ENCODE measurements at regions not wholly inside any gene's neighbourhood (a gene's known extent, or its start where the extent isn't known, plus 50 kb on each side); places are given as distances from the start of the nearest gene placed in this dataset.

GRCh38 chr5:111667128-111667736 lies 89.8 kb downstream of the NREP start:
- Histone ChIP-seq H3K27me3 (ENCODE audit: control insufficient read depth in 1 of 2, insufficient read depth in 2 of 2, low read length in 2 of 2) (peaks cover 0 to 5% of the 10 kb centered on the region in 2 experiments; a peak in 1 of 5 replicates), H2AFZ (ENCODE audit: low read length) (no peak overlapping the region), H3K4me1 (ENCODE audit: insufficient read depth, low read length) (no peaks in the 10 kb centered on the region), H3K79me2 (ENCODE audit: insufficient read depth, low read length) (no peaks in the 10 kb centered on the region), H3K36me3 (replicated peaks in 1 of 2; ENCODE audit: control insufficient read depth in 1 of 2, insufficient read depth in 2 of 2, low read length in 2 of 2) (no peaks in the 10 kb centered on the region), H3K4me2 (ENCODE audit: low read depth, low read length) (no peak overlapping the region), H3K9me3 (ENCODE audit: low read length) (no peaks in the 10 kb centered on the region), H3K9ac (ENCODE audit: insufficient read depth, low read depth, low read length) (no peak overlapping the region), H3K4me3 (replicated peaks in 1 of 3; ENCODE audit: insufficient read depth in 1 of 3, low read depth in 2 of 3, low read length in 3 of 3) (no peak overlapping the region), H3K27ac (ENCODE audit: extremely low read length, insufficient read depth, low read length) (no peak overlapping the region), H4K20me1 (ENCODE audit: insufficient read depth, low read length) (no peaks in the 10 kb centered on the region)
- ChIA-PET POLR2A (no interaction called here), CTCF (ENCODE audit: low intra/inter-chr PET ratio, low total read pairs) (no interaction called here)
- in situ Hi-C loops (cut with HindIII; ENCODE audit: extremely low pct_ligation_motif_present, low pct_unique_long_range_greater_than_20kb) (no loop called here), intact Hi-C loops (cut with micrococcal nuclease; ENCODE audit: unreplicated experiment) (no loop called here)
- FAIRE-seq (no peak), ATAC-seq (no peak), DNase-seq (ENCODE audit: low spot score) (no peak)
- no peak for TF ChIP-seq ZNF788 (CRISPR knock-in tag; IDR thresholded peaks at IDR 0.05; ENCODE audit: borderline replicate concordance)
- WGBS (ENCODE audit: low lambda C conversion rate): 17% methylated on average over 2 of the region's 2 CpGs
- BruUV-seq (replicated peaks): no TSS peak

DNA sequence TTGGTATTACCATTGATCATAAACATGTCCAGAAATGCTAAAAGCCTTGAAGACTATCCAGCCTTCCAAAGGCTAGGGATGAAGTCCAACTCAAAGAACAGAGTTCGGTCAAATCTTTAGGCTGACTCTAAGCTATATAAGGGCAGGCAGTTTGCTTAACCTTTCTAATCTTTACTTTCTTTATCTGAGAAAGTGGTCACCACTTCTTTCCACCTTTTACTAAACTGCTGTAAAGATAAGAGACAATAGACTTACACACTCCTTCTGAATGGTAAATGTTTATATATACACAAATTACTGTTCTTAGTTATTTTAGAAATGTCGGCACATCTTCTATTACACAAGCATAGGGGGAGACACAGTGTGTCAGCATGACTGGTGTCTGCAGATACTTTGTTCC lies 100.4 kb downstream of the NREP start:
- intact Hi-C loops (cut with micrococcal nuclease; ENCODE audit: unreplicated experiment): no loop called here
- no peak for FAIRE-seq
- BruUV-seq (replicated peaks): no TSS peak

More for the DNA sequence above, 100.4 kb downstream of the NREP start:
- H3K36me3 ChIP-seq (replicated peaks in 1 of 2; ENCODE audit: control insufficient read depth in 1 of 2, insufficient read depth in 2 of 2, low read length in 2 of 2): no peaks in the 10 kb centered on the region
- peaks cover 16% of the 10 kb centered on the region for H3K9me3 ChIP-seq (ENCODE audit: low read length)
- no peak overlapping the region for H2AFZ ChIP-seq (ENCODE audit: low read length)
- no peaks in the 10 kb centered on the region for H3K79me2 ChIP-seq (ENCODE audit: insufficient read depth, low read length)
- ChIA-PET CTCF (ENCODE audit: low intra/inter-chr PET ratio, low total read pairs) (no interaction called here), POLR2A (no interaction called here)
- ATAC-seq (no peak), DNase-seq (ENCODE audit: low spot score) (no peak)
- no peak overlapping the region for H3K9ac ChIP-seq (ENCODE audit: insufficient read depth, low read depth, low read length)
- 0% methylated on average over 2 of the region's 2 CpGs for WGBS (ENCODE audit: low lambda C conversion rate)
- H3K4me1 ChIP-seq (ENCODE audit: insufficient read depth, low read length): peaks cover 18% of the 10 kb centered on the region
- H3K4me2 ChIP-seq (ENCODE audit: low read depth, low read length): no peak overlapping the region
- TF ChIP-seq ZFAT (CRISPR knock-in tag; conservative IDR thresholded peaks at IDR 0.05): no peak
- no peak for TF ChIP-seq REPIN1 (CRISPR knock-in tag; IDR thresholded peaks at IDR 0.05; ENCODE audit: borderline replicate concordance, low read depth)
- TF ChIP-seq ZNF891 (CRISPR knock-in tag; IDR thresholded peaks at IDR 0.05): no peak
- TF ChIP-seq, protein P1, sequence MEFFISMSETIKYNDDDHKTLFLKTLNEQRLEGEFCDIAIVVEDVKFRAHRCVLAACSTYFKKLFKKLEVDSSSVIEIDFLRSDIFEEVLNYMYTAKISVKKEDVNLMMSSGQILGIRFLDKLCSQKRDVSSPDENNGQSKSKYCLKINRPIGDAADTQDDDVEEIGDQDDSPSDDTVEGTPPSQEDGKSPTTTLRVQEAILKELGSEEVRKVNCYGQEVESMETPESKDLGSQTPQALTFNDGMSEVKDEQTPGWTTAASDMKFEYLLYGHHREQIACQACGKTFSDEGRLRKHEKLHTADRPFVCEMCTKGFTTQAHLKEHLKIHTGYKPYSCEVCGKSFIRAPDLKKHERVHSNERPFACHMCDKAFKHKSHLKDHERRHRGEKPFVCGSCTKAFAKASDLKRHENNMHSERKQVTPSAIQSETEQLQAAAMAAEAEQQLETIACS (CRISPR knock-in tag; IDR thresholded peaks at IDR 0.05): no peak
- no peak for TF ChIP-seq KDM4B (CRISPR knock-in tag; IDR thresholded peaks at IDR 0.05)
- no peak for TF ChIP-seq HMG20B (CRISPR knock-in tag; conservative IDR thresholded peaks at IDR 0.05)
- TF ChIP-seq, protein P2, sequence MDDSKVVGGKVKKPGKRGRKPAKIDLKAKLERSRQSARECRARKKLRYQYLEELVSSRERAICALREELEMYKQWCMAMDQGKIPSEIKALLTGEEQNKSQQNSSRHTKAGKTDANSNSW (CRISPR knock-in tag; IDR thresholded peaks at IDR 0.05; ENCODE audit: borderline replicate concordance): no peak
- TF ChIP-seq TCF7 (IDR thresholded peaks at IDR 0.05; ENCODE audit: low read depth): no peak
- TF ChIP-seq DZIP1 (CRISPR knock-in tag; IDR thresholded peaks at IDR 0.05): no peak
- no peak for TF ChIP-seq MBD4 (IDR thresholded peaks at IDR 0.05; ENCODE audit: borderline replicate concordance, low read length)
- no peak for TF ChIP-seq SIX1 (CRISPR knock-in tag; IDR thresholded peaks at IDR 0.05; ENCODE audit: borderline replicate concordance)
- no peak for TF ChIP-seq ZNF766 (CRISPR knock-in tag; IDR thresholded peaks at IDR 0.05; ENCODE audit: borderline replicate concordance)
- TF ChIP-seq NR0B2 (CRISPR knock-in tag; IDR thresholded peaks at IDR 0.05): no peak
- TF ChIP-seq KAT8 (CRISPR knock-in tag; IDR thresholded peaks at IDR 0.05): no peak
- H4K20me1 ChIP-seq (ENCODE audit: insufficient read depth, low read length): no peaks in the 10 kb centered on the region
- no peak overlapping the region for H3K27ac ChIP-seq (ENCODE audit: extremely low read length, insufficient read depth, low read length)
- no peak overlapping the region for H3K4me3 ChIP-seq (replicated peaks in 1 of 3; ENCODE audit: insufficient read depth in 1 of 3, low read depth in 2 of 3, low read length in 3 of 3)
- no peaks in the 10 kb centered on the region for H3K27me3 ChIP-seq (ENCODE audit: control insufficient read depth in 1 of 2, insufficient read depth in 2 of 2, low read length in 2 of 2)
- in situ Hi-C loops (cut with HindIII; ENCODE audit: extremely low pct_ligation_motif_present, low pct_unique_long_range_greater_than_20kb): no loop called here
